GM13976 (cell line): ENCODE measurements at regions not wholly inside any gene's neighbourhood (a gene's known extent, or its start where the extent isn't known, plus 50 kb on each side); places are given as distances from the start of the nearest gene placed in this dataset.

Experiments used
- DNase-seq: peaks from one replicate; pipeline ENCODE4 v3.0.0; 2012; ENCODE audit warnings: low spot score
- CTCF ChIP-seq: IDR thresholded peaks from 2 replicates; pipeline ENCODE4 v1.5.1; 2012; ENCODE audit warnings: borderline replicate concordance, mild to moderate bottlenecking; ENCODE audit not compliant: insufficient read depth; ENCODE audit errors: extremely low read depth, missing control alignments, control extremely low read depth
- in situ Hi-C: fragments of 300-500 bp; cut with MboI; formaldehyde crosslinking; loops from one replicate; pipeline ENCODE4 v1.12.0; 2022; ENCODE audit warnings: low sequenced_read_pairs, mixed read lengths, inconsistent platforms; ENCODE audit not compliant: unreplicated experiment

- no peak for DNase-seq
- in situ Hi-C loops, result no loop called here
These were observed 345.1 kb upstream of the CCDC54 start for GRCh38 chr3:107032111-107032510.

GRCh38 chr3:107034142-107034541, 343.1 kb upstream of the CCDC54 start:
- in situ Hi-C loops, result no loop called here
- no peak for DNase-seq
- TF ChIP-seq CTCF, result no peak

More at GRCh38 chr3:107032111-107032510, 345.1 kb upstream of the CCDC54 start:
- no peak for TF ChIP-seq CTCF

GRCh38 chr3:107035176-107035575, 342.1 kb upstream of the CCDC54 start:
- no peak for DNase-seq
- TF ChIP-seq CTCF, result no peak
- in situ Hi-C loops, result no loop called here

- no peak for TF ChIP-seq CTCF
- in situ Hi-C loops, result no loop called here
These were observed 332.6 kb upstream of the CCDC54 start for GRCh38 chr3:107044677-107045076.

GRCh38 chr3:107045791-107046190, 331.4 kb upstream of the CCDC54 start:
- TF ChIP-seq CTCF, result no peak
- DNase-seq, result no peak
- in situ Hi-C loops, result no loop called here

More at GRCh38 chr3:107044677-107045076, 332.6 kb upstream of the CCDC54 start:
- no peak for DNase-seq

GRCh38 chr3:107055181-107055942, 321.9 kb upstream of the CCDC54 start:
- DNase-seq, result no peak
- in situ Hi-C loops, result loop anchor here (25.0 kb wide), 1 partner anchor 1218 kb away; no protein-coding TSS in a partner anchor
- TF ChIP-seq CTCF, result no peak

GRCh38 chr3:107061466-107061865, 315.8 kb upstream of the CCDC54 start:
- DNase-seq, result no peak
- in situ Hi-C loops, result loop anchor here (25.0 kb wide), 1 partner anchor 1224 kb away; no protein-coding TSS in a partner anchor
- no peak for TF ChIP-seq CTCF
